Stimulated activated CD4-positive, alpha-beta T cell treated with anti-CD3 and anti-CD28 coated beads, Interleukin-1b, Interleukin-23, amount 100 ng/mL, for 4 hours (primary cell): ENCODE measurements at regions not wholly inside any gene's neighbourhood (a gene's known extent, or its start where the extent isn't known, plus 50 kb on each side); places are given as distances from the start of the nearest gene placed in this dataset.
"Not testable (repeated sequence)": the region's sequence is repeated elsewhere in the genome, so short reads cannot be mapped to it uniquely, and the experiment has no call there.

Experiments
- DNase-seq, 2 donors: peaks; one replicate each; pipeline ENCODE4 v3.0.0-alpha.2; 2020; ENCODE audit warnings: low read depth in 2 of 2

GRCh38 chr12:131375261-131375971 is 335.5 kb upstream of the SFSWAP start:
- no peak for DNase-seq

- DNase-seq = no peak
Observed at GRCh38 chr12:131375972-131376345, 334.9 kb upstream of the SFSWAP start.

DNA sequence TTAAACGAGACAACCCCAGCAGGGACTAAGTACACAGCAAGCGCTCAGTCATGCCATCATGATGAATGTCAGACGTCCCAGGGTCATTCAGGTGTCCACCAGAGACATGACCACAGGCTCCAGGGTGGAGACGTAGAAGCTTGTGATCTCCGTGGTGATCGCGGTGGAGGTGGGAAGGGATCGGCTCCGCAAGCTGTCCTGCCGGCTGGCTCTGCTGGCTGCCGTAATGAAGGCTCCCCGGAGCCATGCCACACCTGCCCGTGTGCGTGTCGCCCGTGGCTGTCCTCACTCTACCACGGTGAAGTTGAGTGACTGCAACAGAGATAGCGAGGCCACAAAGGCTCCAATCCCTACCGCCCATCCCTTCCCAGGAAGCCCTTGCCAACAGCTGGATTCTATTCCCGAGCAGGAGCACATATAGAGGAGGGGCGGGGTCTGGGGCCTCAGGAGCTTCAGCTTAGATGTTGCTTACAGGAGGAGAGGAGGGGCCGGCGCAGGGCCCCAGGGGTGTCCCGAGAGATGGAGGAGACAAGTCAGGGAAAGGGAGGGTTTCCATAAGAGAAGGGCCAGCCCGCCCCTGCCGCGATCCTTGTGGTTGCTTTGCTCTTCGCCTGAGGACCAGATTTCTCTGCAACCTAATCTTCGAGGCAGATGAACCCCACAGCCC is 332.6 kb upstream of the SFSWAP start:
- DNase-seq = no peak

DNA sequence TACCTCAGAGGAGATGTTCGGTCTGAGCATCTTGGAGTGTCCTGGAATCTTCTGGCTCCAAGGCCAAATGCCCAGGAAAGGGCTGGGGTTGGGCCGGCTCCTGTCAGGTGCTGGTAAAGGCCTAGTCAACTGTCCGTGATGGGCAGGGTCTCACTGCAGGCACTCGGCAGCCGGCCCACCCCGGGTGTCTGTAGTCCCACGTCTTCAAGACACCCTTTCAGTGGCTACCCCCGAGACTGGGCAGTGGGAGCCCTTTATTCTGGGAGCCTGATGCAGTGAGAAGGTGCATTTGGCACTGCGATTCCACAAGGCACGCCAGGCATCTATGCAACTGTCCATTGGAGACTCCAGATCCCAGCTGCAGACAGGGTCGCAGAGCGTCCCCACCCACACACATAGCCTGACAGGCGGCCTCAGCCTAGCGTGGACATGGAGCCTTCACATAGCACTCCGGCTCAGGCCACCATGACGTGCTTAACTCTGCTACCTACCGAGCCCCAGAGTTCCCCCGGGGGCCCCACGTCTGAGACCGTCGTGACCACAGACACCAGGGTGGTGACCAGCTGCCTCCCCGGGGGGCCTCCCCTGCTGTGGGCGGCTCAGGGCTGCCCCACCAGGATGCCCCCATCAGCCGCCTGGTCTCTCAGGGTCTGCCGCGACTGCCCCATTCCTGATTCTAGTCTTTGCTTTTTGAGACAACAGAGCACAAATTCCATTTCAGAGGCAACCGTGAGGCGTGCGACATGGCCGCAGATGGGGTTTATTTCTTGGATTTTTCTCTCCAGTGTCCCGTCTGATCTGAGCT is 331.8 kb upstream of the SFSWAP start:
- DNase-seq = no peak

DNA sequence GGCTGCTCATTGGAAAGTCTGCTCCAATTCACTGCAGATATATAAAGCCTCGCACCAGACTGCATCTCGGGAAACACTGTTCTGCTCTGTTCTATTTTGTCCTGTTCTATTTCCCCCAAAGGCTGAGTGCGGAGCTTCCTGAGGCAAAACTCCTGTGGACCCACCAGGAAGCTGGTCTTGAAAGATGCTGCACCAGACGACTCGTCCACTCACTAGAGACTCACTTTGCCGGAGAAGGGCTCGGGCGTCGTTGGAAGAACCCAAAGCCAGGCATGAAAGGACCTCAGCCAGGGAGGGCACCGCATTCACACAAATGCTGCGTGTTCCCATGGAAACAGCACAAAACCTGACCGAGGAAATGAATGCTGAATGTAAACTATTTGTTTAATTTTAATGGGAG is 331.2 kb upstream of the SFSWAP start:
- no peak for DNase-seq

GRCh38 chr12:131380220-131380964 is 330.5 kb upstream of the SFSWAP start:
- DNase-seq = no peak

DNA sequence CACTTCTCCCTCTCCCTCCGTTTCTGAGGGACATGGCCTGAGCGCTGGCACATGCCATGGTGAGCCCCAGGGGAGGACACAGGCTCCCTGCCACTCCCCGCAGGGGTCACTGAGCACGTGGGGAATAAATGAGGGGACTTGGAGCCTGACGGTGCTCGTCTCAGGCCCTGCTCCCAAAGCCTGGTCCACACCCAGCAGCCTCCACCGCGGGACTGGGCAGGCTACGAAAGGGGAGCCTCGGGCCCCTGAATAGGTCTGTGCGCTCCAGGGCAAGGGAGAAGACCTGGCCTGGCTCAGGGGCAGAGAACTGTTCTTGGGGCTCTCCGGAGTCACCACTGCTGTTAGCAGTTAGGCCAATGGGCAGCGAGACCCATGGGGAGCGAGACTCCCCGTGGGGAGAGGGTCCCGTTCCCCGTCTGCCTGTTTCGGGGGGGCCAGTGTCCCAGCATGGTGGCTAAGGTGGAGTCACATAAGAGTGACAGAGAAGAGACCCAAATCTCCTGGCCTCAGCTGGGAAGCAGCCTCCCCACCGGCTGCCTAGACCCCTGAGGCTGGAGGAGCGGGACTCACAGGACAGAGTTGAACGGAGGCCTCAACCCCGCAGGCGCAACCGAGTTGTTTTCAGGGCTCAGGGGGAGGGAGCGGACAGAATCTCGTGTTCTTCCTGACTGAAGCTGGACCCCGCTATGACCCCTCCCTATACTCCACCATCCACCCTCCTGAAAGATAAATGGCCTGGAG is 329.8 kb upstream of the SFSWAP start:
- no peak for DNase-seq

DNA sequence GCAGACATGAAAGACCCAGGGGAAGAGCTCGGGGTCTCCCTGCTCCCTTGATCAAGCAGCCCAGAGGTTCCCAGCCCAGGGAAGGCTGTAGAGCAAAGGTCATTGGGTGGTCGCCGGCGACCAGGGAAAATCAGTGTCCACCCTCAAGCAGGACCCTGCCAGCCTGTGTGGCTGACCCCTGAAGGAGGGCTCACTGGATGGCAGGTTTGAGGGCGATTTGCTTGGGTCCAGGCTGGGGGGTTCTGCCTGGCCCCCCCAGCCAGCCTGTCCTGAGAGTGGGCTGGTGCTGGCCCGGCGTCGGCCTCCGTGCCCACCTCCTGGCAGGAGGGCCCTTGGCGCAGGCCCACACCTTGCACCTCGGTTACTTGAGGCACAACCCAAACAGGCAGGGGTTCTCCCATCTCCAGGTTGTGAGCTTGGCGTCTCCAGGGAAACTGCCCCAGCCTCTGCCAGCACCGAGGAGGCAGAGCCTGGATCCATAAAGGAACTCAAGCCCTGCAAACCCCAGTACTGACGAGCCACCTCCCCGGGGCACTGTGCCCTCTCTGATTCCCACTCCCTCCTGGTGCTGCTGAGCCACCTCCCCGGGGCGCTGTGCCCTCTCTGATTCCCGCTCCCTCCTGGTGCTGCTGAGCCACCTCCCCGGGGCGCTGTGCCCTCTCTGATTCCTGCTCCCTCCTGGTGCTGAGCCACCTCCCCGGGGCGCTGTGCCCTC is 329.0 kb upstream of the SFSWAP start:
- DNase-seq = no peak

DNA sequence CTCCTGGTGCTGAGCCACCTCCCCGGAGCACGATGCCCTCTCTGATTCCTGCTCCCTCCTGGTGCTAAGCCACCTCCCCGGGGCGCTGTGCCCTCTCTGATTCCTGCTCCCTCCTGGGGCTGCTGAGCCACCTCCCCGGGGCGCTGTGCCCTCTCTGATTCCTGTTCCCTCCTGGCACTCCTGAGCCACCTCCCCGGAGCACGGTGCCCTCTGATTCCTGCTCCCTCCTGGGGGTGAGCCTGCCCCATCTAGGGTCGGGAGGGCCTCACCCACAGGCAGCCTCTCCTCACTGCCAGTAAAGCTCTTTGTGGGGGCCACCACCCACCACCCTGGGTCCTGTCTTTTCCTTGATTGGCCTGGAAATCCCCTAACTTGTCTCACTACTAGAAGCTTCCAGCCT is 327.6 kb upstream of the SFSWAP start:
- no peak for DNase-seq

DNA sequence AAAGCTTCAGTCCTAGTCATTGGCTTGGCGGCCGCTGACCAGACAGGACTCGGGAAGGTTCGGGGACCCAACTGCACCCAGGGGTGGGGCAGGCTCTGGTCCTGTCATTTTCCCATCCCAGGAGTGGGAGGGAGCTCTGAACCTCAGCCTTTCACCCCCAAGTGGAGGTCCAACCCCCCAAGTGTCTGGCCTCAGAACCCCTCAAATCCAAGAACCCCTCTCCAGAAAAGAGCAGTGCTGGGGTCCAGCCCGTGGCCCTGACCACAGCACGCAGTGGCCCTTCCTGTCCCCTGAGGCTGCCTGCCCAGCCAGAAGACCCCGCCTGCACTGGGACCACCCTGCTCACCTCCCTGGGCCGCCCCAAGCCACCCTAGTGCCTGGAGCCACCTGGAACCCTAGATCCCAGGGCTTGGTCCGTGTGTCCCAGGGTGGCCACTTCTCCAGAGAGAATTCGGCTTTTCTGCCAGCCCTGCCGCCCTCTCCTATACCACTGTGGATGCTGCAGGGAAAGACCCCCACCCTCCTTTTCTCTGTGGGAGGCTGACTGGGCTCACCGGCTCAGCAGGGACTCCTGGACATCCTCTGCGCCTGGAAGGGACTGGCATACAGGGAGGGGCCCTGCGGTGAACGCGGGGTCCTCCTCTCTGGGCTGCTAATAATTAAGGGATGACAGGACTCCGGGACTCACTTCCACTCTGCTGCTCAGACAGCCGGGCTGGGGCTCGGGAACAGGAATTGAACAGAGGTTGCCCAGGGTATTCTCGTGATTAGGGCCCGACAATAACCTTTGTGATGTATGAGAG is 326.9 kb upstream of the SFSWAP start:
- no peak for DNase-seq

DNA sequence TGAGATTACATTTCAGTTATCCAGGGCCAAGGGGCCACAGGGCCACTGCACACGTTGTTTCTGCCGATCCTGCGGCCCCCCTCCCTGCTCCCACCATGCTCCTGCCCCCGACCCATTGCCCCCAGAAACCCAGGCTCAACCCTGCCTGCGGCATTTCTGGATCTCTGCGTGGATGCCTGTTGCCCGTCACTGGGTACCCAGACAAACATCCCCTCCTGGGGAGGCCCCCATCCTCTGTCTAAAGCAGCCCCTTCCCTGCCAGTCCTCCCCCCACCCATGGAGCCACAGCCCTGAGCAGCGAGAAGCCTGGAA is 326.4 kb upstream of the SFSWAP start:
- no peak for DNase-seq

GRCh38 chr12:131385313-131386166 is 325.4 kb upstream of the SFSWAP start:
- DNase-seq = no peak

DNA sequence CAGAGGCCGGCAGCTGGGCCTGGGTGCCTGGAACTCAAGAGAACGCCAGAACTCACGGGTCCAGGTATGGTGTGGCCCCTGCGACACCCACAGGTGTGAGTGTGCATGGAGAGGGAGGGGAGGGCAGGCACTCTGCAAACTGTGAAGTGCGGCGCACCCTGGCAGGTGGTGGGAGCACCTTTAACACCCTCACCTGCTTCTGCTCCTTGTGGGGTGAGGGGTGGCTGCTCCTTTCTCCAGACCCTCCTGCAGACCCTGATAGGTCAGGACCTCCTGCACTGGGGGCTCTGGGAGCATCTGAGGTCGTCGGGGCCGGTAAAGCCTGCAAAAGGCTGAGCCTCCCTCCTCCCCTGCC is 324.7 kb upstream of the SFSWAP start:
- no peak for DNase-seq

DNA sequence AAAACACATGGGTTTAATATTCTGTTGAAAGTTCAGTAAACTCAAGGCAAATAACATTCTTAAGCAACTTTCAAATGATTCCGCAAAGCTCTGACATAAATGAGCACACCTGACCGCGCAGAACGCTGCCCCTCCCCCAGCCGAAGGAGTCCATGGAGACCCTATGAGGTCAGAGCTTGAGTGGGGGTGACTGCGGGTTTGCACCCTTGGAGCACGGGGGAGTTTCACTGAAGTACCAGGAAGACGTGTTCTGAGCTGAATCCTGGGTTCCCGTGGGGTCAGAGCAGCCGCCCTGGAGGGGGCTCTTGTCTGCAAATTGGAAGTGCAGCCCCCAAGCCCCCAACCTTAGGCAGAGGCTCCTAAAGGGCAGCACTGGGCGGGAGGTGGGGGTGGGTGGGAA is 324.1 kb upstream of the SFSWAP start:
- no peak for DNase-seq

GRCh38 chr12:131387281-131388163 is 323.4 kb upstream of the SFSWAP start:
- DNase-seq = no peak

DNA sequence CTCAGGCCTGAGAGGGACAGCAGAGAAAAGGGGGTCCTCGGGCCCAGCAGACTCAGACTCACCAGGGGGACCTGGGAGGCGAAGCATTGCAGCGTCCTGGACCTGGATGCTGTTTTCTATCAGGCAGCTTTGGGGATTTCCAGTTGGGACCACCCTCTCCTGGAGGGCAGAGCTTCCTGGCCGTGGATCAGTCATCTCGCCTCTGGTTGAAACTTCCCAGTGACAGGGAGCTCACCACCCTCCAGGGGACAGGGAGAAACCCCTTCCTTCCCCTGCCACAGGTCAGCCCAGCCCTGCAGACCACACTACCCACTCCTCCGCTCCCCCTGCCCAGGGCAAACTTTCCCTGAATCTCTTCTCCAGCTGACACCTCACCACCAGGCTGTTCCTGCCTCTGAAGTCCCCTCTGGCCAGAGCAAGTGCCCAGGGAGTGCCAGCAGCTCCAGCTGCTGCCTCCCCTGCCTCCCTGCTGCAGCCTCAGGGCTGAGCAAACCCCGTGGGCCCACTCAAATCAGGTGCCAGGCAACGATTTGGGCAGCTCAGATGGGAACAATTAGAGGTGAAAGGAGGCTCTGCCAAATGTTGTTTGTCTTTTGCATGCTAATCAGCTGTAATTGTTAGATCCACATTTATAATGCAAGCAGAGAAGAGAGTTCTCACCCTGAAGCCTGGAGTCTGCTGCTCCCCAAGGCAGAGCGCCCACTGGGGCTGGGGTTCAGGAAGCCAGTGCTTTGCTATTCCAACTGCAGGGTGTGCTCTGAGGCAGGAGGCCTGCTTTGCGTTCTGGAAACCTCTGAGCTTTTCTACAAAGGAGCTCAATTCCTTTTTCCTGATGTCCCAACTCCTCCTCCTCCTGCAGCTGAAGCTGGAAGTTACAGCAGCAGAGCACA is 322.5 kb upstream of the SFSWAP start:
- not testable (repeated sequence) for DNase-seq
